K562 (cell line): ENCODE measurements at regions not wholly inside any gene's neighbourhood (a gene's known extent, or its start where the extent isn't known, plus 50 kb on each side); places are given as distances from the start of the nearest gene placed in this dataset.
A peak's percentile ranks its signal among the peaks of the same experiment; 100 is the strongest.

Source experiments
- ATAC-seq: fragments of 200-7000 bp; cut with Tn5 transposase; 3 replicates; pipeline ENCODE4 v1.9.1; 2020; ENCODE audit warnings: moderate library complexity
- BruUV-seq: library from RNA; stranded (reverse); fragments of 400-500 nt; replicated peaks from 2 replicates; lab custom pipeline; 2021; lab: Mats Ljungman, UMichigan
- CTCF ChIA-PET: fragments of 300-600 bp; formaldehyde crosslinking; extraction: SDS; loops from one replicate; lab custom pipeline; 2021; ENCODE audit warnings: low intra/inter-chr PET ratio; lab: Yijun Ruan, JAX
- POLR2A ChIA-PET: fragments of 300-600, 350-650 bp; sonication (Branson Sonifier 250); formaldehyde crosslinking; extraction: SDS; loops from one replicate; lab custom pipeline; 2021; ENCODE audit warnings: antibody characterized with exemption, inconsistent platforms; lab: Yijun Ruan, JAX
- DNase-seq, 4 experiments: peaks; one replicate each; pipeline versions ENCODE4 v3.0.0 to v3.0.0-alpha.2; 2011 to 2018; ENCODE audit warnings: low spot score in 3 of 4, mixed read lengths in 3 of 4; ENCODE audit errors: extremely low read depth in 1 of 4
- FAIRE-seq: peaks from 2 replicates; lab custom pipeline; 2011; peaks lifted over from hg19 to GRCh38; lab: Jason Lieb, UNC
- H2AFZ ChIP-seq: 2 replicates; pipeline ENCODE4 v1.6.0; 2011; ENCODE audit warnings: low read depth, low read length, control low read depth, inconsistent platforms
- H3K27ac ChIP-seq: fragments of 200-600 bp; 3 replicates; pipeline ENCODE4 v1.8.0; 2011; ENCODE audit warnings: low read depth, mild to moderate bottlenecking, control low read depth, inconsistent platforms, low read length, moderate library complexity, mixed read lengths; ENCODE audit errors: extremely low read depth
- H3K27me3 ChIP-seq, 2 experiments: fragments of 300-600 bp in 1 of 2; 2 replicates in 1 of 2; 3 replicates in 1 of 2; pipeline versions ENCODE4 v1.6.0 to v1.8.0; 2011; ENCODE audit warnings: inconsistent platforms in 2 of 2, low read length in 2 of 2, mild to moderate bottlenecking in 1 of 2, mixed read lengths in 1 of 2, moderate library complexity in 1 of 2; ENCODE audit not compliant: control insufficient read depth in 2 of 2, insufficient read depth in 2 of 2
- H3K36me3 ChIP-seq: fragments of 300-600 bp; 3 replicates; pipeline ENCODE4 v1.8.0; 2011; ENCODE audit warnings: mild to moderate bottlenecking, low read length, inconsistent platforms; ENCODE audit not compliant: control insufficient read depth, insufficient read depth
- H3K4me1 ChIP-seq, 2 experiments: fragments of 200-600 bp in 1 of 2; replicated peaks in 1 of 2; 2 replicates in 1 of 2; 3 replicates in 1 of 2; pipeline versions ENCODE4 v1.5.1 to v1.8.0; 2011; ENCODE audit warnings: inconsistent platforms in 2 of 2, low read length in 2 of 2, mild to moderate bottlenecking in 1 of 2, mixed read lengths in 1 of 2, moderate library complexity in 1 of 2; ENCODE audit not compliant: control insufficient read depth in 2 of 2, insufficient read depth in 2 of 2
- H3K4me2 ChIP-seq: 2 replicates; pipeline ENCODE4 v1.6.1; 2011; ENCODE audit warnings: low read length, control low read depth, inconsistent platforms, mixed read lengths; ENCODE audit not compliant: insufficient read depth
- H3K4me3 ChIP-seq: fragments of 200-600 bp; sonication (generic), shearing (Covaris generic); 2 replicates; pipeline ENCODE4 v1.5.1; 2016; ENCODE audit warnings: control low read depth, inconsistent platforms
- H3K79me2 ChIP-seq: fragments of 200-600 bp; 3 replicates; pipeline ENCODE4 v1.8.0; 2011; ENCODE audit warnings: low read length, inconsistent platforms; ENCODE audit not compliant: control insufficient read depth, insufficient read depth
- H3K9ac ChIP-seq, 2 experiments: 2 replicates each; pipeline versions ENCODE4 v1.6.0 to v1.6.1; 2011; ENCODE audit warnings: low read depth in 2 of 2, low read length in 2 of 2, control low read depth in 1 of 2, inconsistent platforms in 1 of 2, mild to moderate bottlenecking in 1 of 2, mixed read lengths in 1 of 2; ENCODE audit not compliant: insufficient read depth in 1 of 2
- H3K9me1 ChIP-seq: one replicate; pipeline ENCODE4 v1.6.0; 2011; ENCODE audit warnings: inconsistent platforms, mild to moderate bottlenecking, low read length, moderate library complexity; ENCODE audit not compliant: control insufficient read depth, insufficient read depth
- H3K9me3 ChIP-seq: replicated peaks from 2 replicates; pipeline ENCODE4 v1.5.1; 2011; ENCODE audit warnings: low read depth, low read length, inconsistent platforms; ENCODE audit not compliant: control insufficient read depth, insufficient read depth
- H4K20me1 ChIP-seq: replicated peaks from 2 replicates; pipeline ENCODE4 v1.6.1; 2011; ENCODE audit warnings: low read length, inconsistent platforms, mixed read lengths; ENCODE audit not compliant: control insufficient read depth, insufficient read depth
- ATF1 ChIP-seq, 2 experiments: fragments of 450-650 bp in 1 of 2; IDR thresholded peaks; 2 replicates each; pipeline ENCODE4 v1.6.1; 2016; ENCODE audit warnings: missing compliant biosample characterization in 1 of 2, missing genetic modification characterization in 1 of 2
- BCL6 ChIP-seq: fragments of 250-450 bp; sonication (Bioruptor Pico); IDR thresholded peaks from 2 replicates; pipeline ENCODE4 v1.4.0; 2020
- CEBPB ChIP-seq: fragments of 450-650 bp; IDR thresholded peaks from 2 replicates; pipeline ENCODE4 v1.6.1; 2016; ENCODE audit warnings: missing genetic modification characterization, missing compliant biosample characterization
- EGR1 ChIP-seq: fragments of 450-650 bp; conservative IDR thresholded peaks from 2 replicates; pipeline ENCODE4 v1.6.1; 2017; ENCODE audit warnings: mild to moderate bottlenecking
- EP400 ChIP-seq: fragments of 450-650 bp; IDR thresholded peaks from 2 replicates; pipeline ENCODE4 v1.6.1; 2017; ENCODE audit warnings: antibody characterized with exemption, mild to moderate bottlenecking, moderate library complexity
- LCOR ChIP-seq: sonication (generic); formaldehyde crosslinking; IDR thresholded peaks from 2 replicates; pipeline ENCODE4 v1.8.0; 2022; ENCODE audit warnings: mild to moderate bottlenecking, missing genetic modification reagents
- MYC ChIP-seq, 2 experiments: fragments of 250-450 bp in 1 of 2; sonication (Bioruptor Pico) in 1 of 2; IDR thresholded peaks; 2 replicates each; pipeline versions ENCODE4 v1.5.1 to v1.6.1; 2012 to 2021; ENCODE audit warnings: low read depth in 2 of 2, borderline replicate concordance in 1 of 2, improper control_type of control experiment in 1 of 2, low read length in 1 of 2, mild to moderate bottlenecking in 1 of 2, moderate library complexity in 1 of 2
- NFIC ChIP-seq: fragments of 450-650 bp; IDR thresholded peaks from 2 replicates; pipeline ENCODE4 v1.6.1; 2017; ENCODE audit warnings: mild to moderate bottlenecking, inconsistent platforms
- NFXL1 ChIP-seq: fragments of 450-650 bp; formaldehyde crosslinking; IDR thresholded peaks from 2 replicates; pipeline ENCODE4 v1.4.0; 2021; ENCODE audit warnings: mild to moderate bottlenecking
- NR1H2 ChIP-seq: sonication (generic); formaldehyde crosslinking; IDR thresholded peaks from 2 replicates; pipeline ENCODE4 v1.4.0; 2020; ENCODE audit warnings: mild to moderate bottlenecking, missing genetic modification reagents
- TRIM28 ChIP-seq: fragments of 450-650 bp; IDR thresholded peaks from 2 replicates; pipeline ENCODE4 v1.6.1; 2017
- YY1 ChIP-seq, 3 experiments: IDR thresholded peaks; 2 replicates each; pipeline ENCODE4 v1.6.1; 2011; ENCODE audit warnings: low read length in 2 of 3, mild to moderate bottlenecking in 2 of 3, moderate library complexity in 2 of 3, borderline replicate concordance in 1 of 3, control low read depth in 1 of 3, low read depth in 1 of 3; ENCODE audit not compliant: insufficient read depth in 3 of 3, insufficient replicate concordance in 2 of 3, control insufficient read depth in 1 of 3, insufficient read length in 1 of 3; ENCODE audit errors: extremely low read depth in 1 of 3
- ZKSCAN3 ChIP-seq: fragments of 250-450 bp; sonication (Bioruptor Pico); IDR thresholded peaks from 2 replicates; pipeline ENCODE4 v1.4.0; 2020
- ZNF586 ChIP-seq: fragments of 450-650 bp; formaldehyde crosslinking; conservative IDR thresholded peaks from 2 replicates; pipeline ENCODE4 v1.4.0; 2020; ENCODE audit warnings: mild to moderate bottlenecking, moderate library complexity
- ZNF830 ChIP-seq: fragments of 250-450 bp; sonication (Bioruptor Pico); IDR thresholded peaks from 2 replicates; pipeline ENCODE4 v1.5.0; 2021; ENCODE audit warnings: mild to moderate bottlenecking
- ZZZ3 ChIP-seq: fragments of 450-650 bp; IDR thresholded peaks from 2 replicates; pipeline ENCODE4 v1.6.1; 2016; ENCODE audit warnings: antibody characterized with exemption, mild to moderate bottlenecking, moderate library complexity
- WGBS: fragments of 100-300 bp; shearing (Covaris generic); methylation state at CpG from one replicate; pipeline ENCODE4 v1.1.6; 2016; ENCODE audit warnings: low coverage, mixed read lengths; ENCODE audit not compliant: insufficient coverage; ENCODE audit errors: missing lambda C conversion rate; 5-methylcytosine and 5-hydroxymethylcytosine counted together
- in situ Hi-C: fragments of 300-500 bp; cut with MboI; formaldehyde crosslinking; loops from 4 replicates; pipeline ENCODE4 v1.15.0; 2018; ENCODE audit warnings: inconsistent platforms, mixed read lengths
- intact Hi-C: fragments of 100-400 bp; cut with micrococcal nuclease; formaldehyde crosslinking; loops from 2 replicates; pipeline ENCODE4 v1.14.2; 2022

DNA sequence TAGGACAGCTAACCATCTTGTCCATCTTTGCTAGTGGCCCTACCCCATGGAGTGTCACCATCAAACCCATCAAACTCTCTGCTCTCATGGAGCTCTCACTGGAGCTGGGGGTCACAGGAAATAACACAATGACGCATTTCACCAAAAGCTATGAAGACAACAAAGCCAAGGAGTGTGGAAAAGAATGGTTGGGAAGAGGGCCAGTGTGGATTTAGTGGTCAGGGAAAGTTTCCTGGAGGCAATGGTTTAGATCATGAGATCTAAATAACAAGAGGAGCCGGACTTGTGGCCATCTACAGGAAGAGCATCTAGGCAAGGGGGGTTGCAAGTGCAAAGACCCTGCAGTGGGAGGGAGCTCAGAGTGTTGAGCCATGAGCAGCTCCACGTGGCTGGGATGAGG is 189.5 kb downstream of the BMP7 start:
- CTCF ChIA-PET = no interaction called here
- H3K4me1 ChIP-seq = peaks cover 0 to 9% of the 10 kb centered on the region in 2 experiments; a peak in 3 of 5 replicates
- BruUV-seq = no TSS peak
- H3K9ac ChIP-seq = no peak overlapping the region
- TF ChIP-seq MYC (IDR thresholded peaks at IDR 0.05; ENCODE audit: low read depth, low read length) (no peak), MYC (CRISPR knock-in tag; IDR thresholded peaks at IDR 0.05; ENCODE audit: borderline replicate concordance, low read depth) (no peak), ATF1 (CRISPR knock-in tag; IDR thresholded peaks at IDR 0.05) (no peak), ATF1 (tag; IDR thresholded peaks at IDR 0.05) (no peak), EP400 (no peak), ZNF586 (CRISPR knock-in tag) (no peak), ZNF830 (CRISPR knock-in tag) (no peak), CEBPB (tag) (no peak), BCL6 (no peak), ZZZ3 (no peak), TRIM28 (no peak), YY1 (IDR thresholded peaks at IDR 0.05; ENCODE audit: borderline replicate concordance in 1 of 3, control insufficient read depth in 1 of 3, extremely low read depth in 1 of 3, insufficient read depth in 3 of 3, insufficient read length in 1 of 3, insufficient replicate concordance in 2 of 3, low read depth in 1 of 3, low read length in 2 of 3) (no peak), NFIC (no peak), ZKSCAN3 (CRISPR knock-in tag) (no peak), LCOR (CRISPR knock-in tag) (no peak), NFXL1 (CRISPR knock-in tag) (no peak), EGR1 (no peak), NR1H2 (CRISPR knock-in tag) (no peak)
- in situ Hi-C loops = no loop called here
- intact Hi-C loops = no loop called here
- POLR2A ChIA-PET = no interaction called here
- H3K4me3 ChIP-seq = no peak overlapping the region
- peak overlapping the region; percentile 56; the same call in 2 of the 3 replicates for H3K27ac ChIP-seq
- H3K79me2 ChIP-seq = no peaks in the 10 kb centered on the region
- no peak for FAIRE-seq
- H4K20me1 ChIP-seq = no peaks in the 10 kb centered on the region
- no peak for ATAC-seq
- H3K36me3 ChIP-seq = no peaks in the 10 kb centered on the region
- peaks cover 6 to 20% of the 10 kb centered on the region in 2 experiments; a peak in 3 of 5 replicates for H3K27me3 ChIP-seq
- no peaks in the 10 kb centered on the region for H3K9me1 ChIP-seq
- 7% methylated on average over 3 of the region's 3 CpGs for WGBS
- no peak overlapping the region for H2AFZ ChIP-seq
- DNase-seq = no peak
- H3K9me3 ChIP-seq = no peaks in the 10 kb centered on the region
- H3K4me2 ChIP-seq = peak overlapping the region; percentile 56
